OCI-LY1 (cell line): ENCODE measurements at regions not wholly inside any gene's neighbourhood (a gene's known extent, or its start where the extent isn't known, plus 50 kb on each side); places are given as distances from the start of the nearest gene placed in this dataset.

Source experiments
- EZH2 ChIP-seq: fragments of 200-600 bp; sonication (generic), shearing (Covaris generic); IDR thresholded peaks from 2 replicates; pipeline ENCODE4 v1.8.0; 2017; ENCODE audit warnings: borderline replicate concordance, mixed run types, mild to moderate bottlenecking, antibody characterized with exemption, low read length, moderate library complexity, mixed read lengths
- TF ChIP-seq, protein P1 (sequence below): fragments of 200-600 bp; sonication (generic), shearing (Covaris generic); IDR thresholded peaks from 2 replicates; pipeline ENCODE4 v1.5.1; 2017; ENCODE audit warnings: mild to moderate bottlenecking, antibody characterized with exemption, low read length, moderate library complexity, mixed read lengths

DNA sequence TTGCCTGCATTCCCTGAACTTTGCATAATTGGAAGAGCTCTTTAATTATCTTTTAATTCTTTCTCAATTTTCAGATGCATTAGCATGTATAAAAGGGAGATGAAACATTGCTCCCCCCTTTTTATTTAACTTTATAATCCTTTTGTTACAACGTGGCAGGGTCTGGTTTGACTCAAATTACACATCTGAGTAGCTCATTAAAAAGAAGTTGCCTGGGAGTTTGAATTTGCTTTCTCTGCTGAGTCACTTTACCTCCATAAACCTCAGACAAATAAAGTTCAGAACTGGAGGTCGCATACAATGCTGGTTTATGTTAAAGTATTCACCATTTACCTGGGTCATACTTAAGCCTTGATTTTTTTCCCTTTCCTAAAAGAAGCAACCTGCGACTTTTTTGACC, 495.2 kb downstream of the PREX1 start:
- TF ChIP-seq, protein P1, sequence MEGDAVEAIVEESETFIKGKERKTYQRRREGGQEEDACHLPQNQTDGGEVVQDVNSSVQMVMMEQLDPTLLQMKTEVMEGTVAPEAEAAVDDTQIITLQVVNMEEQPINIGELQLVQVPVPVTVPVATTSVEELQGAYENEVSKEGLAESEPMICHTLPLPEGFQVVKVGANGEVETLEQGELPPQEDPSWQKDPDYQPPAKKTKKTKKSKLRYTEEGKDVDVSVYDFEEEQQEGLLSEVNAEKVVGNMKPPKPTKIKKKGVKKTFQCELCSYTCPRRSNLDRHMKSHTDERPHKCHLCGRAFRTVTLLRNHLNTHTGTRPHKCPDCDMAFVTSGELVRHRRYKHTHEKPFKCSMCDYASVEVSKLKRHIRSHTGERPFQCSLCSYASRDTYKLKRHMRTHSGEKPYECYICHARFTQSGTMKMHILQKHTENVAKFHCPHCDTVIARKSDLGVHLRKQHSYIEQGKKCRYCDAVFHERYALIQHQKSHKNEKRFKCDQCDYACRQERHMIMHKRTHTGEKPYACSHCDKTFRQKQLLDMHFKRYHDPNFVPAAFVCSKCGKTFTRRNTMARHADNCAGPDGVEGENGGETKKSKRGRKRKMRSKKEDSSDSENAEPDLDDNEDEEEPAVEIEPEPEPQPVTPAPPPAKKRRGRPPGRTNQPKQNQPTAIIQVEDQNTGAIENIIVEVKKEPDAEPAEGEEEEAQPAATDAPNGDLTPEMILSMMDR: no peak
- TF ChIP-seq EZH2: no peak
